ENCODE measurements at regions not wholly inside any gene's neighbourhood (a gene's known extent, or its start where the extent isn't known, plus 50 kb on each side); places are given as distances from the start of the nearest gene placed in this dataset.

GRCh38 chr1:67536957-67537666 is 106.9 kb upstream of the SERBP1 start:
- TF ChIP-seq CTCF (IDR thresholded peaks at IDR 0.05) (no peak), POLR2AphosphoS5 (IDR thresholded peaks at IDR 0.05; ENCODE audit: low read depth, low read length) (no peak), TCF7L2 (IDR thresholded peaks at IDR 0.05; ENCODE audit: low read depth, low read length) (no peak), SIN3A (IDR thresholded peaks at IDR 0.05; ENCODE audit: borderline replicate concordance, insufficient read depth, low read depth, low read length) (no peak)
- TF ChIP-seq, protein P1, sequence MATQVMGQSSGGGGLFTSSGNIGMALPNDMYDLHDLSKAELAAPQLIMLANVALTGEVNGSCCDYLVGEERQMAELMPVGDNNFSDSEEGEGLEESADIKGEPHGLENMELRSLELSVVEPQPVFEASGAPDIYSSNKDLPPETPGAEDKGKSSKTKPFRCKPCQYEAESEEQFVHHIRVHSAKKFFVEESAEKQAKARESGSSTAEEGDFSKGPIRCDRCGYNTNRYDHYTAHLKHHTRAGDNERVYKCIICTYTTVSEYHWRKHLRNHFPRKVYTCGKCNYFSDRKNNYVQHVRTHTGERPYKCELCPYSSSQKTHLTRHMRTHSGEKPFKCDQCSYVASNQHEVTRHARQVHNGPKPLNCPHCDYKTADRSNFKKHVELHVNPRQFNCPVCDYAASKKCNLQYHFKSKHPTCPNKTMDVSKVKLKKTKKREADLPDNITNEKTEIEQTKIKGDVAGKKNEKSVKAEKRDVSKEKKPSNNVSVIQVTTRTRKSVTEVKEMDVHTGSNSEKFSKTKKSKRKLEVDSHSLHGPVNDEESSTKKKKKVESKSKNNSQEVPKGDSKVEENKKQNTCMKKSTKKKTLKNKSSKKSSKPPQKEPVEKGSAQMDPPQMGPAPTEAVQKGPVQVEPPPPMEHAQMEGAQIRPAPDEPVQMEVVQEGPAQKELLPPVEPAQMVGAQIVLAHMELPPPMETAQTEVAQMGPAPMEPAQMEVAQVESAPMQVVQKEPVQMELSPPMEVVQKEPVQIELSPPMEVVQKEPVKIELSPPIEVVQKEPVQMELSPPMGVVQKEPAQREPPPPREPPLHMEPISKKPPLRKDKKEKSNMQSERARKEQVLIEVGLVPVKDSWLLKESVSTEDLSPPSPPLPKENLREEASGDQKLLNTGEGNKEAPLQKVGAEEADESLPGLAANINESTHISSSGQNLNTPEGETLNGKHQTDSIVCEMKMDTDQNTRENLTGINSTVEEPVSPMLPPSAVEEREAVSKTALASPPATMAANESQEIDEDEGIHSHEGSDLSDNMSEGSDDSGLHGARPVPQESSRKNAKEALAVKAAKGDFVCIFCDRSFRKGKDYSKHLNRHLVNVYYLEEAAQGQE (IDR thresholded peaks at IDR 0.05; ENCODE audit: insufficient read depth in 1 of 2, low read depth in 2 of 2, low read length in 1 of 2): no peak
